Muscle layer of duodenum (tissue), 2 donors: ENCODE measurements at regions not wholly inside any gene's neighbourhood (a gene's known extent, or its start where the extent isn't known, plus 50 kb on each side); places are given as distances from the start of the nearest gene placed in this dataset.

ENCODE experiments used
- H3K27ac ChIP-seq: one replicate; pipeline ENCODE4 v1.7.0; 2013; ENCODE audit warnings: mild to moderate bottlenecking, low read length
- H3K27me3 ChIP-seq: one replicate; pipeline ENCODE4 v1.7.0; 2013; ENCODE audit warnings: low read depth, mild to moderate bottlenecking, control low read depth, low read length
- H3K36me3 ChIP-seq, 2 donors: one replicate each; pipeline ENCODE4 v1.7.0; 2013; ENCODE audit warnings: low read length in 2 of 2, control low read depth in 1 of 2, mild to moderate bottlenecking in 1 of 2; ENCODE audit not compliant: insufficient read depth in 2 of 2, control insufficient read depth in 1 of 2
- H3K4me1 ChIP-seq, 2 donors: one replicate each; pipeline ENCODE4 v1.7.0; 2013; ENCODE audit warnings: low read length in 2 of 2, mild to moderate bottlenecking in 2 of 2, control low read depth in 1 of 2, moderate library complexity in 1 of 2; ENCODE audit not compliant: insufficient read depth in 2 of 2, control insufficient read depth in 1 of 2
- H3K4me3 ChIP-seq, 2 donors: one replicate each; pipeline ENCODE4 v1.7.0; 2013; ENCODE audit warnings: low read length in 2 of 2, low read depth in 1 of 2, mild to moderate bottlenecking in 1 of 2
- H3K9me3 ChIP-seq, 2 donors: one replicate each; pipeline ENCODE4 v1.7.0; 2013; ENCODE audit warnings: low read length in 2 of 2, control low read depth in 1 of 2, mild to moderate bottlenecking in 1 of 2; ENCODE audit not compliant: control insufficient read depth in 1 of 2
- donor health status: healthy.

GRCh38 chr1:173112129-173112528 lies 61.4 kb upstream of the TNFSF18 start:
- Histone ChIP-seq H3K27me3 (no peaks in the 10 kb centered on the region), H3K4me3 (no peak overlapping the region), H3K9me3 (no peaks in the 10 kb centered on the region), H3K4me1 (no peaks in the 10 kb centered on the region), H3K27ac (no peak overlapping the region), H3K36me3 (no peaks in the 10 kb centered on the region)

- H3K4me3 ChIP-seq, result no peak overlapping the region
Observed at GRCh38 chr1:173107696-173108095, 57.0 kb upstream of the TNFSF18 start.

GRCh38 chr1:173103006-173103405 lies 52.3 kb upstream of the TNFSF18 start:
- no peaks in the 10 kb centered on the region for H3K4me1 ChIP-seq
- no peaks in the 10 kb centered on the region for H3K27me3 ChIP-seq
- no peak overlapping the region for H3K27ac ChIP-seq
- H3K36me3 ChIP-seq, result no peaks in the 10 kb centered on the region
- H3K4me3 ChIP-seq, result no peak overlapping the region
- peaks cover 7 to 9% of the 10 kb centered on the region in 2 donors for H3K9me3 ChIP-seq

More at GRCh38 chr1:173107696-173108095, 57.0 kb upstream of the TNFSF18 start:
- Histone ChIP-seq H3K27me3 (no peaks in the 10 kb centered on the region), H3K27ac (no peak overlapping the region), H3K36me3 (no peaks in the 10 kb centered on the region), H3K9me3 (peaks cover 7 to 9% of the 10 kb centered on the region in 2 donors), H3K4me1 (no peaks in the 10 kb centered on the region)

- Histone ChIP-seq H3K27ac (no peak overlapping the region), H3K36me3 (no peaks in the 10 kb centered on the region), H3K4me1 (no peaks in the 10 kb centered on the region), H3K27me3 (no peaks in the 10 kb centered on the region), H3K4me3 (no peak overlapping the region), H3K9me3 (peaks cover 7 to 9% of the 10 kb centered on the region in 2 donors)
Observed at GRCh38 chr1:173101589-173101988, 50.8 kb upstream of the TNFSF18 start.

GRCh38 chr1:173100476-173101107 lies 49.9 kb upstream of the TNFSF18 start:
- Histone ChIP-seq H3K27ac (no peak overlapping the region), H3K4me3 (no peak overlapping the region), H3K9me3 (peaks cover 7 to 9% of the 10 kb centered on the region in 2 donors), H3K27me3 (no peaks in the 10 kb centered on the region), H3K36me3 (no peaks in the 10 kb centered on the region), H3K4me1 (no peaks in the 10 kb centered on the region)
